GM12891 (cell line): ENCODE measurements at regions not wholly inside any gene's neighbourhood (a gene's known extent, or its start where the extent isn't known, plus 50 kb on each side); places are given as distances from the start of the nearest gene placed in this dataset.

Experiments used
- POLR2A ChIP-seq: IDR thresholded peaks from 2 replicates; pipeline ENCODE4 v1.6.1; 2011; ENCODE audit warnings: low read depth, low read length, control low read depth
- POLR2AphosphoS5 ChIP-seq: IDR thresholded peaks from 2 replicates; pipeline ENCODE4 v1.6.1; 2011; ENCODE audit warnings: low read depth, low read length, control low read depth
- SPI1 ChIP-seq: IDR thresholded peaks from 2 replicates; pipeline ENCODE4 v1.6.1; 2011; ENCODE audit warnings: low read depth, low read length, control low read depth
- TAF1 ChIP-seq: IDR thresholded peaks from 2 replicates; pipeline ENCODE4 v1.6.1; 2011; ENCODE audit warnings: low read depth, low read length, control low read depth

GRCh38 chr5:72628771-72629371 lies 121.7 kb upstream of the ZNF366 start:
- TF ChIP-seq POLR2A (no peak), TAF1 (no peak), POLR2AphosphoS5 (no peak), SPI1 (no peak)
